Trophoblast cell (in vitro differentiated cells and primary cell): ENCODE measurements at regions not wholly inside any gene's neighbourhood (a gene's known extent, or its start where the extent isn't known, plus 50 kb on each side); places are given as distances from the start of the nearest gene placed in this dataset.

Experiments used
- DNase-seq, 2 donors: peaks; one replicate each; pipeline ENCODE4 v3.0.0-alpha.2; 2016
- H2AFZ ChIP-seq: 2 replicates; pipeline ENCODE4 v1.6.1; 2013; ENCODE audit warnings: low read length, moderate library complexity, mild to moderate bottlenecking; ENCODE audit not compliant: insufficient read depth, poor library complexity
- H2AK5ac ChIP-seq: 2 replicates; pipeline ENCODE4 v1.6.1; 2013; ENCODE audit warnings: mild to moderate bottlenecking, low read length
- H2BK120ac ChIP-seq: 2 replicates; pipeline ENCODE4 v1.6.1; 2013; ENCODE audit warnings: low read length, mild to moderate bottlenecking, moderate library complexity; ENCODE audit not compliant: insufficient read depth, poor library complexity
- H2BK12ac ChIP-seq: 2 replicates; pipeline ENCODE4 v1.6.1; 2013; ENCODE audit warnings: mild to moderate bottlenecking, low read length, moderate library complexity
- H2BK5ac ChIP-seq: 2 replicates; pipeline ENCODE4 v1.6.1; 2013; ENCODE audit warnings: low read length, low read depth, moderate library complexity, mild to moderate bottlenecking; ENCODE audit not compliant: poor library complexity
- H3K14ac ChIP-seq: 2 replicates; pipeline ENCODE4 v1.6.1; 2013; ENCODE audit warnings: mild to moderate bottlenecking, low read length
- H3K18ac ChIP-seq: 2 replicates; pipeline ENCODE4 v1.6.1; 2013; ENCODE audit warnings: mild to moderate bottlenecking, low read length
- H3K23ac ChIP-seq: 2 replicates; pipeline ENCODE4 v1.6.1; 2013; ENCODE audit warnings: low read length
- H3K27ac ChIP-seq: 2 replicates; pipeline ENCODE4 v1.5.1; 2013; ENCODE audit warnings: low read depth, mild to moderate bottlenecking, inconsistent platforms, low read length, moderate library complexity
- H3K27me3 ChIP-seq: 2 replicates; pipeline ENCODE4 v1.6.1; 2013; ENCODE audit warnings: inconsistent platforms, mild to moderate bottlenecking, low read length, moderate library complexity; ENCODE audit not compliant: insufficient read depth
- H3K36me3 ChIP-seq, 2 experiments: 1 replicate in 1 of 2; 2 replicates in 1 of 2; pipeline ENCODE4 v1.6.1; 2013; ENCODE audit warnings: low read length in 2 of 2, mild to moderate bottlenecking in 2 of 2, moderate library complexity in 1 of 2; ENCODE audit not compliant: insufficient read depth in 2 of 2, control insufficient read depth in 1 of 2
- H3K4ac ChIP-seq: 2 replicates; pipeline ENCODE4 v1.6.1; 2013; ENCODE audit warnings: low read depth, mild to moderate bottlenecking, low read length, moderate library complexity
- H3K4me1 ChIP-seq, 2 experiments: 1 replicate in 1 of 2; 2 replicates in 1 of 2; pipeline ENCODE4 v1.6.1; 2013; ENCODE audit warnings: low read length in 2 of 2, mild to moderate bottlenecking in 2 of 2, moderate library complexity in 1 of 2; ENCODE audit not compliant: insufficient read depth in 2 of 2, control insufficient read depth in 1 of 2
- H3K4me2 ChIP-seq: 2 replicates; pipeline ENCODE4 v1.6.1; 2013; ENCODE audit warnings: inconsistent platforms, mild to moderate bottlenecking, low read length, moderate library complexity
- H3K4me3 ChIP-seq: 2 replicates; pipeline ENCODE4 v1.5.1; 2013; ENCODE audit warnings: mild to moderate bottlenecking, low read depth, low read length, inconsistent platforms
- H3K79me1 ChIP-seq: one replicate; pipeline ENCODE4 v1.6.1; 2013; ENCODE audit warnings: low read length
- H3K79me2 ChIP-seq: 2 replicates; pipeline ENCODE4 v1.6.1; 2013; ENCODE audit warnings: low read length, mild to moderate bottlenecking; ENCODE audit not compliant: control insufficient read depth, insufficient read depth, poor library complexity
- H3K9ac ChIP-seq: 2 replicates; pipeline ENCODE4 v1.6.1; 2013; ENCODE audit warnings: mild to moderate bottlenecking, low read length
- H3K9me3 ChIP-seq: 2 replicates; pipeline ENCODE4 v1.6.1; 2013; ENCODE audit warnings: low read depth, mild to moderate bottlenecking, control low read depth, inconsistent platforms, low read length; ENCODE audit not compliant: insufficient read depth
- H4K12ac ChIP-seq: 2 replicates; pipeline ENCODE4 v1.6.1; 2013; ENCODE audit warnings: low read depth, mild to moderate bottlenecking, low read length, moderate library complexity
- H4K8ac ChIP-seq: 2 replicates; pipeline ENCODE4 v1.6.1; 2013; ENCODE audit warnings: low read depth, mild to moderate bottlenecking, low read length, moderate library complexity
- H4K91ac ChIP-seq: one replicate; pipeline ENCODE4 v1.6.1; 2013; ENCODE audit warnings: low read depth, mild to moderate bottlenecking, low read length, moderate library complexity
- WGBS: extraction: QIAGEN DNeasy Blood & Tissue Kit; methylation state at CpG from one replicate; pipeline ENCODE4 v1.1.7; 2013; ENCODE audit warnings: missing lambda C conversion rate; ENCODE audit not compliant: insufficient read length, insufficient coverage; ENCODE audit errors: extremely low coverage; 5-methylcytosine and 5-hydroxymethylcytosine counted together

DNA sequence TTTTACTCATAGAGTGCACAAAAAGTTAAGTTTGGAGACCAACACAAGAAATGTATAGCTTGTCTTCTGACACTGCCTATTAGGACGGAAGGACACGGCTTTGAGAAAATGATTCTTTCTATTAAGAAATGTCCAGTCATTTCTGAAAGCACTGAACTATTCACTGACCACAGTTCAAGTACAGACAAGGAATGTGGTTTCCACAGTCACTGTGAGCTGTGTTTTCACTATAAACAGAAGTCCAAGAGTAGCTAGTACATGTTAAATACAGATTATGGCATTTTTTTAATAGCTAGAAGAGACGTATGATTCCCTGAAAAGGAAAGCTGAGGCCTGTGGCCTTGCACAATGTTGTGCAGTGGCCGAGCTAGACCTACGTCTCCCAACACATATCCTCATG is 115.1 kb upstream of the GPM6A start:
- DNase-seq: no peak
- Histone ChIP-seq H2BK12ac (no peak overlapping the region), H2BK120ac (no peak overlapping the region), H3K9ac (no peak overlapping the region), H3K36me3 (no peaks in the 10 kb centered on the region), H3K4me1 (no peaks in the 10 kb centered on the region), H2BK5ac (no peak overlapping the region), H3K79me1 (no peaks in the 10 kb centered on the region), H3K4ac (no peak overlapping the region), H3K14ac (no peak overlapping the region), H4K8ac (no peak overlapping the region), H2AFZ (no peak overlapping the region), H4K91ac (no peak overlapping the region), H3K27ac (no peak overlapping the region), H3K18ac (no peak overlapping the region), H3K9me3 (no peaks in the 10 kb centered on the region), H2AK5ac (no peak overlapping the region), H3K23ac (no peak overlapping the region), H3K4me2 (no peak overlapping the region), H4K12ac (no peak overlapping the region), H3K4me3 (no peak overlapping the region), H3K79me2 (no peaks in the 10 kb centered on the region), H3K27me3 (no peaks in the 10 kb centered on the region)
- WGBS: no CpG with 5 or more reads among the region's 5 CpGs

DNA sequence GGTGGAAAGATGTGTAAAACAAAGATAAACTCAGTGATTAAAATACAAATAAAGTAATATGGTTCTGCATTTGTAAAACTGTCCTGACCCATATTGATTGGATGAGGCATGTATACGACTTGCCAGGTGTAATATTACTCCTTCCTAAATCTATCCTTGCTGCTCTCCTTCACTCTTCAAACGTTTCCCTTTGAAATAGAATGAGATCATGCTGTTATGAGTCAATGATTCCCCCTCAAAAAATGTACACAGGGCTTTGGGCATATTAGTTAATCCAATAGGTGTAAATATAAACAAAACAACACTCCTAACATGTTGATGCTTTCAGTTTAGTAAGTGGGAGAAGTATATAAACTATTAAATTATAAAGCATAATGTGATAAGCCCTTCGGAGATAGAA is 117.4 kb upstream of the GPM6A start:
- no CpG with 5 or more reads among the region's 3 CpGs for WGBS
- DNase-seq: no peak
- no peaks in the 10 kb centered on the region for H3K79me2 ChIP-seq

DNA sequence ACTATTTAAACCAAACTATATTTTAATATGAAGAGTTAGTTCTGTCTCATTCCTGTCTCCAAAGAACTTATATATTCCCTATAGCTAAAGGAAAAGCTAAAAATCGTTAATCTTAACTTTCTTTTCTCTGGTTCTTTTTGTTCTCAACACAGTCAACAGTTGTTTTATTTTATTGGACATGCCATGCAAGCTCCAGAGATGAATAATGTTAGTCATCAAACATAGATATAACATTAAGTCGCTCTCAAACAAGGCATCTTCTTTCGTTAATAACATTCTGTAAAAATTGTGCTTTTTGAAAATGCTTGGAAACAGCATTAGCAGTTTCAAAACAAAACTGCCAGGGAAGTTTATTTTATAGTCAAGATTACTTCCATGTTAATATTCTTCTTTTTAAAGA is 117.9 kb upstream of the GPM6A start:
- H2AK5ac ChIP-seq: no peak overlapping the region
- no peak overlapping the region for H3K23ac ChIP-seq
- H3K4ac ChIP-seq: no peak overlapping the region
- H3K4me2 ChIP-seq: no peak overlapping the region
- no peaks in the 10 kb centered on the region for H3K79me1 ChIP-seq
- no CpG with 5 or more reads among the region's 3 CpGs for WGBS
- H3K9ac ChIP-seq: no peak overlapping the region
- H2BK5ac ChIP-seq: no peak overlapping the region
- H3K79me2 ChIP-seq: no peaks in the 10 kb centered on the region
- no peak overlapping the region for H4K91ac ChIP-seq
- H3K18ac ChIP-seq: no peak overlapping the region
- no peak overlapping the region for H3K27ac ChIP-seq
- no peak overlapping the region for H3K4me3 ChIP-seq
- H3K4me1 ChIP-seq: no peaks in the 10 kb centered on the region
- no peak overlapping the region for H2BK12ac ChIP-seq
- H2BK120ac ChIP-seq: no peak overlapping the region
- H4K12ac ChIP-seq: no peak overlapping the region
- H3K9me3 ChIP-seq: no peaks in the 10 kb centered on the region
- H4K8ac ChIP-seq: no peak overlapping the region
- no peak overlapping the region for H3K14ac ChIP-seq
- no peaks in the 10 kb centered on the region for H3K27me3 ChIP-seq
- no peak overlapping the region for H2AFZ ChIP-seq
- no peak for DNase-seq
- no peaks in the 10 kb centered on the region for H3K36me3 ChIP-seq

More for the DNA sequence above, 117.4 kb upstream of the GPM6A start:
- H3K14ac ChIP-seq: no peak overlapping the region
- no peak overlapping the region for H2BK12ac ChIP-seq
- H2BK5ac ChIP-seq: no peak overlapping the region
- no peak overlapping the region for H3K23ac ChIP-seq
- H3K27me3 ChIP-seq: no peaks in the 10 kb centered on the region
- H3K4me2 ChIP-seq: no peak overlapping the region
- no peak overlapping the region for H3K18ac ChIP-seq
- no peak overlapping the region for H2BK120ac ChIP-seq
- no peak overlapping the region for H3K4ac ChIP-seq
- H3K79me1 ChIP-seq: no peaks in the 10 kb centered on the region
- no peak overlapping the region for H2AFZ ChIP-seq
- no peak overlapping the region for H4K91ac ChIP-seq
- H3K27ac ChIP-seq: no peak overlapping the region
- no peak overlapping the region for H3K4me3 ChIP-seq
- H3K9ac ChIP-seq: no peak overlapping the region
- H3K36me3 ChIP-seq: no peaks in the 10 kb centered on the region
- H3K4me1 ChIP-seq: no peaks in the 10 kb centered on the region
- H3K9me3 ChIP-seq: no peaks in the 10 kb centered on the region
- H2AK5ac ChIP-seq: no peak overlapping the region
- H4K12ac ChIP-seq: no peak overlapping the region
- no peak overlapping the region for H4K8ac ChIP-seq

DNA sequence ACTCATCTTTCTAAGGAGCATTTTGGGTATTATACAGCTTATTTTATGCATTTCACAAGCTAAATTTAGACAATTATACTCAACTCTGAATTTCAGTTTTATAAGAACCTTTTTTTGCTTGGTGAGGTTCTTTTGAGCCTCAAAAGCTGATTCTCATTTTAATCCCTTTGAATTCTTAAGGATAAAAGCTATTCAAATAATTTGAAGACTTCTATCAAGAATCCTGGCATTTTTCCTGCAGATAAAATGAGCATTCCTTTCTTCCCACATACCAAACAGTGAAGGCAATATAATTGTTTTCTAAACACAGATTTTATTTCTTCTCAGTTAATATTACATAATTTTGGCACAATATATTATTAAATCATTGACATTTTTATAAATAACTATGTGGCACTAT is 118.4 kb upstream of the GPM6A start:
- H2AK5ac ChIP-seq: no peak overlapping the region
- H3K79me1 ChIP-seq: no peaks in the 10 kb centered on the region
- no peak for DNase-seq
- H3K79me2 ChIP-seq: no peaks in the 10 kb centered on the region
- H3K4me3 ChIP-seq: no peak overlapping the region
- no peak overlapping the region for H3K14ac ChIP-seq
- H3K23ac ChIP-seq: no peak overlapping the region
- no peak overlapping the region for H3K4ac ChIP-seq
- H2BK12ac ChIP-seq: no peak overlapping the region
- no peak overlapping the region for H2BK120ac ChIP-seq
- no peaks in the 10 kb centered on the region for H3K36me3 ChIP-seq
- H3K27ac ChIP-seq: no peak overlapping the region
- no peak overlapping the region for H4K12ac ChIP-seq
- H3K4me1 ChIP-seq: no peaks in the 10 kb centered on the region
- H3K27me3 ChIP-seq: no peaks in the 10 kb centered on the region
- H2AFZ ChIP-seq: no peak overlapping the region
- H4K91ac ChIP-seq: no peak overlapping the region
- H3K9me3 ChIP-seq: no peaks in the 10 kb centered on the region
- no peak overlapping the region for H3K18ac ChIP-seq
- H2BK5ac ChIP-seq: no peak overlapping the region
- no peak overlapping the region for H3K9ac ChIP-seq
- H3K4me2 ChIP-seq: no peak overlapping the region
- H4K8ac ChIP-seq: no peak overlapping the region

DNA sequence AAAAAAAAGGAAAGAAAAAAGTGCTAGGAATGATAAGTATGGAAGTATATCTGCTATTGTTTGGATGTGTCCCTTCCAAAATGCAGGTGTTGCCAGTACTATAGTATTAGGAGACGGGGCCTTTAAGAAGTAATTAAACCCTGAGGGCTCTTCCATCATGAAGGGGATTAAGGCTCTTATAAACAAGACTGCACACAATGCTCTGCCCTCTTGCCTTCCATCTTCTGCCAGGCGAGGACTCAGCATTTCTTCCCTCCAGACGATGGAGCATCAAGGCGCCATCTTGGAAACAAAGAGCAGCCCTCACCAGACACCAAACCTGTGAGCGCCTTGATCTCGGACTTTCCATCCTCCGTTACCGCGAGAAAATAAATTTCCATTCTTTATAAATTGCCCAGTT is 120.1 kb upstream of the GPM6A start:
- no peaks in the 10 kb centered on the region for H3K9me3 ChIP-seq

More for the DNA sequence above, 120.1 kb upstream of the GPM6A start:
- Histone ChIP-seq H4K12ac (no peak overlapping the region), H2BK120ac (no peak overlapping the region), H3K18ac (no peak overlapping the region), H2BK12ac (no peak overlapping the region), H2AFZ (no peak overlapping the region), H3K27me3 (no peaks in the 10 kb centered on the region), H4K91ac (no peak overlapping the region), H2AK5ac (no peak overlapping the region), H3K36me3 (no peaks in the 10 kb centered on the region), H3K79me2 (no peaks in the 10 kb centered on the region), H3K23ac (no peak overlapping the region), H3K4me2 (no peak overlapping the region), H3K14ac (no peak overlapping the region), H3K4me1 (no peaks in the 10 kb centered on the region), H3K79me1 (no peaks in the 10 kb centered on the region), H4K8ac (no peak overlapping the region), H2BK5ac (no peak overlapping the region), H3K9ac (no peak overlapping the region), H3K4ac (no peak overlapping the region), H3K4me3 (no peak overlapping the region), H3K27ac (no peak overlapping the region)
- no CpG with 5 or more reads among the region's 9 CpGs for WGBS
- no peak for DNase-seq
